Cardiac fibroblast (primary cell): ENCODE measurements at regions not wholly inside any gene's neighbourhood (a gene's known extent, or its start where the extent isn't known, plus 50 kb on each side); places are given as distances from the start of the nearest gene placed in this dataset.
A peak's percentile ranks its signal among the peaks of the same experiment; 100 is the strongest.

ENCODE experiments used
- DNase-seq, 2 donors: peaks; one replicate each; pipeline versions ENCODE4 v3.0.0 to v3.0.0-alpha.2; 2010; ENCODE audit warnings: low read depth in 2 of 2
- H3K4me3 ChIP-seq, 2 donors: replicated peaks in 1 of 2; 1 replicate in 1 of 2; 2 replicates in 1 of 2; pipeline ENCODE4 v1.5.1; 2011; ENCODE audit warnings: low read depth in 2 of 2, low read length in 2 of 2, mild to moderate bottlenecking in 2 of 2, moderate library complexity in 1 of 2
- TF ChIP-seq, protein P1 (sequence below): IDR thresholded peaks from one replicate; pipeline ENCODE4 v1.5.1; 2011; ENCODE audit warnings: low read depth, mild to moderate bottlenecking, low read length, inconsistent platforms

DNA sequence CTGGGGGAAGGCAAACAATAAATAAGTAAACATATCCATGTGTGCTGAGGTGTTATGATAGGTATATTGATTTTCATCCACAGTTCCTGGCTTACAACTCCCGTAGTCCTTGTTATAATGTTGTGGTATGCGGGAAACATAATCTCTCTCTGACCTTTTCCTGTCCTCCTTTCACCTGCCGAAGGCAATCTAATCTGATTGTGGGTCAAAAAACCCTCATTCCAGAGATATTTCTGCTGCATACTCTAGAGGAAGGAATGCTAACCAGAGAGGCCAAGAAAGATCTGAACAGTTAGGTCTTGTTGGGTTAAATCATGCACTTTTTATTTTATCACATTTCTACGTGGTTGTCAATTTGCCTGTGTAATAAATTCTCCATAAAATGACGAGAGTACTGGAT is 383.6 kb upstream of the SEMA6D start:
- no peak overlapping the region for H3K4me3 ChIP-seq
- TF ChIP-seq, protein P1, sequence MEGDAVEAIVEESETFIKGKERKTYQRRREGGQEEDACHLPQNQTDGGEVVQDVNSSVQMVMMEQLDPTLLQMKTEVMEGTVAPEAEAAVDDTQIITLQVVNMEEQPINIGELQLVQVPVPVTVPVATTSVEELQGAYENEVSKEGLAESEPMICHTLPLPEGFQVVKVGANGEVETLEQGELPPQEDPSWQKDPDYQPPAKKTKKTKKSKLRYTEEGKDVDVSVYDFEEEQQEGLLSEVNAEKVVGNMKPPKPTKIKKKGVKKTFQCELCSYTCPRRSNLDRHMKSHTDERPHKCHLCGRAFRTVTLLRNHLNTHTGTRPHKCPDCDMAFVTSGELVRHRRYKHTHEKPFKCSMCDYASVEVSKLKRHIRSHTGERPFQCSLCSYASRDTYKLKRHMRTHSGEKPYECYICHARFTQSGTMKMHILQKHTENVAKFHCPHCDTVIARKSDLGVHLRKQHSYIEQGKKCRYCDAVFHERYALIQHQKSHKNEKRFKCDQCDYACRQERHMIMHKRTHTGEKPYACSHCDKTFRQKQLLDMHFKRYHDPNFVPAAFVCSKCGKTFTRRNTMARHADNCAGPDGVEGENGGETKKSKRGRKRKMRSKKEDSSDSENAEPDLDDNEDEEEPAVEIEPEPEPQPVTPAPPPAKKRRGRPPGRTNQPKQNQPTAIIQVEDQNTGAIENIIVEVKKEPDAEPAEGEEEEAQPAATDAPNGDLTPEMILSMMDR, result no peak
- DNase-seq, result no peak

DNA sequence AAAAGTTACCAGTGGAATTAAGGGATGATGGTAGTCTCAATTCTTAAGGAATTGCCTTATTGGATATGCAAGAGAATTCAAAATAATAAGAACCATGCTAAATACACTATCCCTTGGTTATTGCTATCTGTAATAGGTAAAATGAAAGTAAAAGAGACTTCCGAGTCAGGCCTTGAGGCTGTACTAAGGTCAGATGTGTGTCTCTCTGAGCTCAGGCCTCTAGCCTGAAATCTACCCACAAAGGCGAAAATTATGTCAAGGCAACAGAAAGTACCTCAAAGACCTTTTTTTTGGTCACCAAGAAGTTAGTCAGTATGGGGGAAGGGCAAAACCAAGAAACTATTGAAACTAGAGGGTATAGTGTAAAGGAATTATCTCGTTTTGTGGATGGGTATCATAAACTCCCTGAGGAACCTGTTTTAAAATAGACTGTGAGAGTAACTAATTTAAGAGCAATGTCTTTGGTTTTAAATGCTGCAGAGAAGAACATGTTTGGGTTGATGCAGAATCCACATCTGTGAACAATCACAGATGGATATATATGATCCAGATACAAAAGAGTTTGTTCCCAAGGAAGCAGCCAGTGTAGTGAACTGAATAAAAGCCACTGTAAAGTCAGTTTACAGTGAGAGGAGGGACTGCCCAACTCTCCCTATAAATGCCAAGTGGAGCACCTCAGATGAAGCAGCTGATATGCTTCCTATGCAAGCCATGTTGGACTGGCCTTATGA is 382.3 kb upstream of the SEMA6D start:
- TF ChIP-seq, protein P1, result no peak
- no peak for DNase-seq

DNA sequence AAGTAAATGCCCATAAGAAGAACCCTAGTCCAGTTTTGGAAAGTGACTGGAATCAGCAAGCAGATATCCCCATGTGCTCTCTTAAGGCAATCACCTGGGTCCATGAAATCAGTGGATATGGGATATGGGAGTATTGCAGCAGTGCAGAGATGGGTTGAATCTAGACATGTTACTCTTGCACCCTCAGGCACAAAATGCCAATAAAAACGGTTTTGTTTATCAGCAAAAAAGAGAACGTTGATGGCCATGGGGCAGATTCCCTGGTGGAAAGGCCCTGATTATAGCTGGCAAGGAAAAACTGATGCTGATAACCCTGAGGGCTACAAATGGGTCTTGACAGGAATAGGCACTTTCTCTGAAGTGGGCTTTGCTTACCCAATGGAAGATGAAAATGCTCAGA is 380.2 kb upstream of the SEMA6D start:
- DNase-seq, result no peak
- no peak overlapping the region for H3K4me3 ChIP-seq
- TF ChIP-seq, protein P1, result no peak

More for the DNA sequence above, 382.3 kb upstream of the SEMA6D start:
- no peak overlapping the region for H3K4me3 ChIP-seq

DNA sequence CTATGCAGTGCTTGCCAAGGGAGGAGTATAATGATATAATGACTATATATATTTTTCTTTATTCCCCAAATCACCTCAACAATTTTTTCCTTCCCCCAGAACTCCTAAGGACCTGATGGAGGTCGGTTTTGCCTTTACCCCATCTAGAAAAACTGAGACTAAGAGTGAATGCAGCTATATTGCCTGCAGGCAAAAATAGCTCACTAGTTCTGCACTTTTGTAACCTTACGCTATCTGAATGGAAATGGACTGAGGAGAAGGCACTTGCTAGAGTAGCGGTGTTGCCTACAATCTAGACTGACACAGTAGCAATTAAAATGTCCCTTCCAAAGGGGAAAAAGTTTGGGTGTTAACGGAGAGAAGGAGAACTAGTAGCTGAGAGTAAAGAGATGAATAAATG is 379.5 kb upstream of the SEMA6D start:
- DNase-seq, result no peak
- TF ChIP-seq, protein P1, result no peak
- no peak overlapping the region for H3K4me3 ChIP-seq

DNA sequence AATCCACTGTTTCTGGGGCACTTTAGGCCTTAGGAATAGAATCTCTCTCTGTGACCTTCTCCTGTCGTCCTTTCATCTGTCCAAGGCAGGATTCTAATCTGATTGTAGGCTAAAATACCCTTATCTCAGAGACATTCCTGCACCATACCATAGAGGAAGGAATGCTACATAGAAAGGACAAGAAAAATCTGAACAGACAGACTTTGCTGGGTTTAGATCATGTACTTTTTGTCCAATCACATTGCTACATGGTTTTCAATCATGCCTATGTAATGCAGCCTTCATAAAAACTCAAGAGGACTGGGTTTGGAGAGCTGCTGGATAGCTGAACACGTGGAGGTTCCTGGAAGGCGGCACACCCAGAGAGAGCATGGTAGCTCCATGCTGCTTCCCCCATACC is 378.5 kb upstream of the SEMA6D start:
- no peak for DNase-seq
- H3K4me3 ChIP-seq, result no peak overlapping the region
- TF ChIP-seq, protein P1, result no peak

DNA sequence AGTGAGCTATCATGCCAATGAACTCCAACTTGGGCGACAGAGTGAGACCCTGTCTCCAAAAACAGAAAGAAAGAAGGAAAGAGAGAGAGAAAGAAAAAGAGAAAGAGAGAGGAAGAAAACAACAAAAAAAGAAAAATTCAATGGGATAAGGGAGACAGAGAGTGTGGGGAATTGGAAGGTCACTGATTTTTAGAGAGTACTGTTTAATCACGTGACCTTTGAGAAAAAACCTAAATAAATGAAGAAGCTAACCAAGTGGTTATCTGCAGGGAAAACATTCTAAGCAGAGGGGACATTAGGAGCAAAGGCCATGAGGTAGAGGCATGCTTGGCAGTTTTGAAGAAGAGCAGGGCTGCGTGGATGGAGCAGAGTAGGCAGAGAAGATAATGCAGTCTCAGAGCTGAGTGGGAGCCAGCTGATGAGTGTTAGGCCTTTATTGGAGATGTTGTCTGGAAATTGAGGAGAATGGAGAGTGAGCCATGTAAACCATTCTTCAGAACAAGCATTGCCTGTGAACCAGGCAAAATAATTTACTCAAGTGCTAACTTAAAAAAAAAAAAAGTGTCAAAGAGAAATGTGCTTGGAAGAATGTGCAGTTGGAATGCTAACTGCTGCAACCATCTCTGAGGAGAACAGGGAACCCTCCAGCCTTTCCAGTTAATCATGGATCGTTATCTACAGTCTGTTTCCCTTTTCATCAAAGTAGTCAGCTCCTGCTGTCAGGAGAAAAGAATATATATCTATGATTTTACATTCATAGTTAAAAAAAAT is 377.3 kb upstream of the SEMA6D start:
- DNase-seq, result peak in 1 of 2 donors; percentile 12
- TF ChIP-seq, protein P1, result no peak
- H3K4me3 ChIP-seq, result no peak overlapping the region

DNA sequence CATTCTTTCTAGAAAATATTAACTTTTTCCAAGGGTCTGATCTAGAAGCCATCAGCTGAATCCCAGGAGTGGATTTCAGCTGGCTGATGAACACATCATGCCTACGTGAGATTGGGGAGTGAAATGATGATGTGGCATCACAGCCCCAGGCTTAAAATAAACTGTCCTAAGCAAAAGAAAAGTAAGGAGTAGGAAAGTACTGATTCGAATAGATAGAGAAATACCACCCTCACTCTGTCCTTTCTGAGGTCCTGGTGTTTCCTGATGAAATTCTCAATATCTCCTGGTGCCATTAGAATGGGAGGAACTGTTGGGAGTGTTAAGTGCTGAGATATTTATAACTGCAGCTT is 376.8 kb upstream of the SEMA6D start:
- no peak for DNase-seq
- H3K4me3 ChIP-seq, result no peak overlapping the region
- TF ChIP-seq, protein P1, result no peak
